ENCODE measurements at regions not wholly inside any gene's neighbourhood (a gene's known extent, or its start where the extent isn't known, plus 50 kb on each side); places are given as distances from the start of the nearest gene placed in this dataset.

DNA sequence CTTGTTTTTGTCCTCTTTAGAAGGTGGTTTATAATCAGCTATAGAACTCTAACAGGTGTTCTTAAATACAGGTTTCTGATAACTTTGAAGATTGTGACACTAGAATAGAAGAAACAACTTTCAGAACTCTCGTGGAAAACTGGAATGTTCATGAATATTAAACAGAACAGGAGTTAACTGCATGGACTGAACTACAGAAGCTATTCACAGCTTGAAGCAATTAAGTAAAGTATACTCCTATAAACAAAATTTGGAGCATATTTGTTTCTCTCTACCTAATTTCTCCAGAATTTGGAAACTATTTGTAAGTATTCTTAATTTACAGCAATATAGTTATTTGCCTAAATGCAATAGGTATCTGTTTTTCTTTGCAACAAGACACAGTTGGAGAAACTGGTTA, 824.8 kb downstream of the ADGRL2 start:
- no peak for DNase-seq (ENCODE audit: low read depth)
- TF ChIP-seq, protein P1, sequence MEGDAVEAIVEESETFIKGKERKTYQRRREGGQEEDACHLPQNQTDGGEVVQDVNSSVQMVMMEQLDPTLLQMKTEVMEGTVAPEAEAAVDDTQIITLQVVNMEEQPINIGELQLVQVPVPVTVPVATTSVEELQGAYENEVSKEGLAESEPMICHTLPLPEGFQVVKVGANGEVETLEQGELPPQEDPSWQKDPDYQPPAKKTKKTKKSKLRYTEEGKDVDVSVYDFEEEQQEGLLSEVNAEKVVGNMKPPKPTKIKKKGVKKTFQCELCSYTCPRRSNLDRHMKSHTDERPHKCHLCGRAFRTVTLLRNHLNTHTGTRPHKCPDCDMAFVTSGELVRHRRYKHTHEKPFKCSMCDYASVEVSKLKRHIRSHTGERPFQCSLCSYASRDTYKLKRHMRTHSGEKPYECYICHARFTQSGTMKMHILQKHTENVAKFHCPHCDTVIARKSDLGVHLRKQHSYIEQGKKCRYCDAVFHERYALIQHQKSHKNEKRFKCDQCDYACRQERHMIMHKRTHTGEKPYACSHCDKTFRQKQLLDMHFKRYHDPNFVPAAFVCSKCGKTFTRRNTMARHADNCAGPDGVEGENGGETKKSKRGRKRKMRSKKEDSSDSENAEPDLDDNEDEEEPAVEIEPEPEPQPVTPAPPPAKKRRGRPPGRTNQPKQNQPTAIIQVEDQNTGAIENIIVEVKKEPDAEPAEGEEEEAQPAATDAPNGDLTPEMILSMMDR (IDR thresholded peaks at IDR 0.05; ENCODE audit: insufficient read depth, low read depth, low read length, missing control alignments) = no peak
- no peak overlapping the region for H3K4me3 ChIP-seq (ENCODE audit: low read length)

DNA sequence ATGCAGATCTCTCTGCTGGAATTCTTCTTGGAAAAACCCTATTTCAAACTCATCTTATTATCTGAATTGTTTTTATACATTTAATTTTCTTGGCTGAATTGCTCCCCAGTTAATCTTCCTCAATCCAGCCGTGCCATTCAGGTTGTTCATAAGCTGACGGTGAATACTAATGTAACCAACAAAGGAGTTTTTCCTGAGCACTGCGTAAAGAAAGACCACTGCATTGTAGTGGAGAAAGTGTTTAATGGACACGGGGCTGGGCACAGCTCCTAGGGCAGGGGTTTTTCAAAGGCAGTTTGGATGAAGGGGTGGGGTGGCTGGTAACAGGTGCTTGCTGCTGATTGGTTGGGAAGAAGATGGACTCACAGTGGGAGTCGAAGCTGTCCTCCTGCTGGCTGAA, 820.3 kb downstream of the ADGRL2 start:
- TF ChIP-seq, protein P1 (IDR thresholded peaks at IDR 0.05; ENCODE audit: insufficient read depth, low read depth, low read length, missing control alignments) = no peak
- H3K4me3 ChIP-seq (ENCODE audit: low read length) = no peak overlapping the region
- DNase-seq (ENCODE audit: low read depth) = no peak

DNA sequence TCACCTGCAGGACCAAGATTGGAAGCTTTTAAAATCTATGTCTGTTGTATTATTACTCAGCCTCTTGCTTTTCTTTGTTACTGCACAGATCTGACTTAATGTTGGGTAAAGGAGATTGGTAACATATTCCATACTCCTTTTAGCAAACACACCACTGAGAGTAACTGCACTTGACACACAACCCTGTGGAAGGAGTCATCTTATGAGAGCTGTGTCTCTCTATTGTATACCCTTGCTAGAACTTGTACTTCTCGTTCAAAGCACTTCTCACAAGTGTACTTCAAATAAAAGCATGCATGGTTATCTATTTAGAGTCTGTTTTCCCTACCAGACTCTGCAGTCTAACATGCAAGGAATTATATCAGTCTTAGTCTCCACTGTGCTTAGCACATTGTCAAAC, 813.4 kb downstream of the ADGRL2 start:
- TF ChIP-seq, protein P1 (IDR thresholded peaks at IDR 0.05; ENCODE audit: insufficient read depth, low read depth, low read length, missing control alignments) = no peak
- no peak for DNase-seq (ENCODE audit: low read depth)
- no peak overlapping the region for H3K4me3 ChIP-seq (ENCODE audit: low read length)

DNA sequence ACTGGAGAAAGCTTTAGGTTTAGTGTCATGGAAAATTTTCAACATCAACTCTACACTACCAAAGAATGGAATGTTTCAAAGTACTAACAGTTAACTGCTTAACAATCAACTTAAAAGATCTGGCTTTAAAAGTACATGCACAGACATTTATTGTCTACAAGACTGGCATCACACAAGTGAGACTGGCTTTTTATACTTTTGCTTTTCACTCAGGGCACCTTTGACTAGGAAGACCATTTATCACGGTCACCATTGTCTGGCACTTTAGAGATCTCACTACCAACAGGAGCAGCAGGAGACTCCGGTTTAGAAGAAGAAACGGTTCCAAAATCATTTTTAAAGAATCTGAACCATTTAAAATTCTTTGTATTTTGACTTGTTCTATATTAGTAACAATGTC, 812.3 kb downstream of the ADGRL2 start:
- no peak for DNase-seq (ENCODE audit: low read depth)
- TF ChIP-seq, protein P1 (IDR thresholded peaks at IDR 0.05; ENCODE audit: insufficient read depth, low read depth, low read length, missing control alignments) = no peak
- H3K4me3 ChIP-seq (ENCODE audit: low read length) = no peak overlapping the region

DNA sequence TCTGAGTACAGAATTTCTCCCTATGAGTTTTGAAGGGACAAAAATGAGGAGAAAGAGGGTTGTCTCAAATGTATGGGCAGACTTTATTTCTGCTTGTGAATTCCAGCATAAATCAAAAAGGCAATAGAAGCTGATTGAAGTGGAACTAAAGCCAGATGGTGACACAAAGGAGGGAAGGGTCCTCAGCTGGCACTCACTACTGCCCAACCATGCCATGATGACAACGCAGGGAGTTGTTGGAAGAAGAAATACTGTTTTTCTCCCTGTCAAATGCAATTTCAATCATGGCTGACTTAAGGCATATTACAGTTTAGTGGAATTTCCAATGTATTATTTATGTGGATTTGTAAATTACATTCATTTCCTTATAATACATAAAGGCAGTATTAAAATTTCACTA, 805.8 kb downstream of the ADGRL2 start:
- no peak for DNase-seq (ENCODE audit: low read depth)
- no peak overlapping the region for H3K4me3 ChIP-seq (ENCODE audit: low read length)
- TF ChIP-seq, protein P1 (IDR thresholded peaks at IDR 0.05; ENCODE audit: insufficient read depth, low read depth, low read length, missing control alignments) = no peak

DNA sequence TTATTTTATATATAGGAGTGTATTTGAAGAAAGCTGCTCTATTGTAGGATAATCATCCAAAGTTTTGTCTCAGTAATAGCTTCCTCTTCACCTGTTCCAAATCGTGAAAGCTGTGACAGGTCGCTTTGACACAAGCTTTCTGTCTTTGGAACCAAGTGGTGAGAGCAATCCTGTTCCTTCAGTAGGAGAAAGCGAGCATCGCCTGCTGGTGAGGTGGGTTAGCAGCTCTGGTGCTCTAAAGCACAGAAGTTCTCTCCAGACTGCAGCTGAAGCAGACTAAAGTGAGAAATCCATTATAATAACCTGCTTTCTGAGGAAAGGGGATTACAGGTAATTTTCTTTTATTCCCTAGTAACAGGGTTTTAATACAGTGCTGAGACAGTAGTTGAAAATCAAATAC, 803.8 kb downstream of the ADGRL2 start:
- DNase-seq (ENCODE audit: low read depth) = peak; percentile 6
- no peak overlapping the region for H3K4me3 ChIP-seq (ENCODE audit: low read length)
- TF ChIP-seq, protein P1 (IDR thresholded peaks at IDR 0.05; ENCODE audit: insufficient read depth, low read depth, low read length, missing control alignments) = peak; percentile 21

DNA sequence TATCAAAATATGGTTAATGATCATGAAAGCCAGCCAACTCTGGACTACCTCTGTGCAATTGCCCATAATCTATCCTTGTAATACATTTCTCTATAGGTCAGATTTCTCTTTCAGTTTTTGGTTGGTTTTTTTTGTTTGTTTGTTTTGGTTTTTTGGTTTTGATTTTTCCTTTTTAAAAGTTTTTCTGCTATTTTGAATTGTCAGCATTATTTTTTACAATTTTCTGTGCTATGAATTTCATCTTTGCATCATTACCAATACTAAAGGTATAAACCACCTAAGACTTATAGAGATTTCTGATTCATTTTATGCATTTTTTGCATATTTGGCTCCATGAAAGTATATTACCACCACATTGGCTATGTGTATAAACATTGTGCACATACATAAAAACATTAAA, 799.6 kb downstream of the ADGRL2 start:
- H3K4me3 ChIP-seq (ENCODE audit: low read length) = no peak overlapping the region
- TF ChIP-seq, protein P1 (IDR thresholded peaks at IDR 0.05; ENCODE audit: insufficient read depth, low read depth, low read length, missing control alignments) = no peak
- DNase-seq (ENCODE audit: low read depth) = no peak
